ENCODE measurements at regions not wholly inside any gene's neighbourhood (a gene's known extent, or its start where the extent isn't known, plus 50 kb on each side); places are given as distances from the start of the nearest gene placed in this dataset.

DNA sequence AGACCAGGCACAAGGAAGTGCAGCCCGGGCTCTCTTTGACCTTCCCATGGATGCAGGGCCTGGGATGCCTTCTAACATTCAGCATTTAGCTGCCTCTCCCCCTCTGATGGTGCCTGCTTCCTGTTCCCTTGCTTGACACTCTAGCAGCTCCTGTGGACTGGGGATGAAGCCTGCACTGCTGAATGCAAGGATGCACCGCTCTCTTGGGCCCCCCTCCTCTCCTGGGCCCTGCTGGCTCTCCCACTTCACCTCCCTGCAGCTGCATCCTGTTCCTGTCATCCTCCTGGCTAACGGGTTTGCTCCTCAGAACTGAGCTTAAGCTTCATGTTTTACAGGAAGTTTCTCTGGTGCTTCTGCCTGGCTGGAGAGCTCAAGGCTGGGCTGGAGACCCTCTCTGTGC lies 254.1 kb downstream of the TSN start:
- TF ChIP-seq, protein P1, sequence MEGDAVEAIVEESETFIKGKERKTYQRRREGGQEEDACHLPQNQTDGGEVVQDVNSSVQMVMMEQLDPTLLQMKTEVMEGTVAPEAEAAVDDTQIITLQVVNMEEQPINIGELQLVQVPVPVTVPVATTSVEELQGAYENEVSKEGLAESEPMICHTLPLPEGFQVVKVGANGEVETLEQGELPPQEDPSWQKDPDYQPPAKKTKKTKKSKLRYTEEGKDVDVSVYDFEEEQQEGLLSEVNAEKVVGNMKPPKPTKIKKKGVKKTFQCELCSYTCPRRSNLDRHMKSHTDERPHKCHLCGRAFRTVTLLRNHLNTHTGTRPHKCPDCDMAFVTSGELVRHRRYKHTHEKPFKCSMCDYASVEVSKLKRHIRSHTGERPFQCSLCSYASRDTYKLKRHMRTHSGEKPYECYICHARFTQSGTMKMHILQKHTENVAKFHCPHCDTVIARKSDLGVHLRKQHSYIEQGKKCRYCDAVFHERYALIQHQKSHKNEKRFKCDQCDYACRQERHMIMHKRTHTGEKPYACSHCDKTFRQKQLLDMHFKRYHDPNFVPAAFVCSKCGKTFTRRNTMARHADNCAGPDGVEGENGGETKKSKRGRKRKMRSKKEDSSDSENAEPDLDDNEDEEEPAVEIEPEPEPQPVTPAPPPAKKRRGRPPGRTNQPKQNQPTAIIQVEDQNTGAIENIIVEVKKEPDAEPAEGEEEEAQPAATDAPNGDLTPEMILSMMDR (IDR thresholded peaks at IDR 0.05; ENCODE audit: unreplicated experiment), result no peak
- Mint-ChIP-seq H3K36me3 (ENCODE audit: insufficient read depth, unreplicated experiment) (no peaks in the 10 kb centered on the region), H3K4me3 (ENCODE audit: unreplicated experiment) (no peak overlapping the region), H3K27ac (ENCODE audit: low read depth, unreplicated experiment) (no peak overlapping the region), H3K27me3 (ENCODE audit: insufficient read depth, unreplicated experiment) (peaks cover 11% of the 10 kb centered on the region), H3K4me1 (ENCODE audit: insufficient read depth, unreplicated experiment) (no peaks in the 10 kb centered on the region), H3K9me3 (ENCODE audit: unreplicated experiment) (no peaks in the 10 kb centered on the region)
- DNase-seq (ENCODE audit: unreplicated experiment), result no peak
- ChIA-PET CTCF (interaction anchor here (1.0 kb wide), 1 partner anchor 17 kb away, joined by 3 read pairs; no protein-coding TSS in a partner anchor), POLR2A (no interaction called here)
- no TSS peak for BruUV-seq (replicated peaks)
- intact Hi-C loops (cut with micrococcal nuclease), result no loop called here

DNA sequence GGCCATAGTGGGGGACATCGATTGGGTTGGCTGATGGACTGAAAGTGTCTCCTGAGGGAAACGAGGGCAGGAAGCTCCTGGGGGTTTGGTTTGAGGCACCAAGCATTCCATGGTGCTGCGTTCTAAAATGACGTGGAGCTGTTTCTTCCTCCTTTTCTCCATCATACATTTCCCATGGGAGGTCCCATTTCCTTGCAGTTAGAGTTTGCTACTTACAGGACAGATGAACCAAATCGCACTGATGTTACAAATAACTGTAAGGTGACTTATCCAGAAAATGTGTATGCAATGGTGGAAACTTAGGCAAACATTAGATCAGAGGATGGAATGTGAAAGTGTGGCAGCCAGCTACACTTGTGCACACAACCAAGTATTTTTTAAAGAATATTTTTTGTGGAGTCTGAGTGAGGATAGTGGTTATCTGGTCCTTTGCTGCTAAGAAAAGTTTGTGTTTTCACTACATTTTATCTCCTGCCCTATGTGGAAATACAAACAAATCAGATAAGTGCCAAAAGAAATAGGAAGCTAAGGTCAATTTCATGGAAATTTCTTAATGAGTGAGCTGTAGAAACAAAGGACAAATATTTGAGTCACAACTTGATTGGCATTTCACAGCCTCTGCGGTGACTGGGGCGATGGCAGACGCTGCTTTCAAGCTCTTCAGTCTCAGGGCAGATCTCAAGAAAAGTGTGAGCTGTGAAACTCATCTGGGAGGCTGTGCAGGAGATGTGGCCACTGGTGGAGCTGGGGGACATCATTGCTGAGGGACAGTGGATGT lies 256.2 kb downstream of the TSN start:
- no TSS peak for BruUV-seq (replicated peaks)
- H3K27me3 Mint-ChIP-seq (ENCODE audit: insufficient read depth, unreplicated experiment), result peaks cover 11% of the 10 kb centered on the region
- intact Hi-C loops (cut with micrococcal nuclease), result no loop called here
- ChIA-PET CTCF (interaction anchor here (1.1 kb wide), 1 partner anchor 200 kb away, joined by 3 read pairs; no protein-coding TSS in a partner anchor), POLR2A (no interaction called here)
- H3K4me3 Mint-ChIP-seq (ENCODE audit: unreplicated experiment), result no peak overlapping the region
- H3K27ac Mint-ChIP-seq (ENCODE audit: low read depth, unreplicated experiment), result no peak overlapping the region
- TF ChIP-seq, protein P1 (IDR thresholded peaks at IDR 0.05; ENCODE audit: unreplicated experiment), result no peak
- H3K9me3 Mint-ChIP-seq (ENCODE audit: unreplicated experiment), result no peaks in the 10 kb centered on the region
- H3K36me3 Mint-ChIP-seq (ENCODE audit: insufficient read depth, unreplicated experiment), result no peaks in the 10 kb centered on the region
- DNase-seq (ENCODE audit: unreplicated experiment), result no peak
- H3K4me1 Mint-ChIP-seq (ENCODE audit: insufficient read depth, unreplicated experiment), result no peaks in the 10 kb centered on the region

DNA sequence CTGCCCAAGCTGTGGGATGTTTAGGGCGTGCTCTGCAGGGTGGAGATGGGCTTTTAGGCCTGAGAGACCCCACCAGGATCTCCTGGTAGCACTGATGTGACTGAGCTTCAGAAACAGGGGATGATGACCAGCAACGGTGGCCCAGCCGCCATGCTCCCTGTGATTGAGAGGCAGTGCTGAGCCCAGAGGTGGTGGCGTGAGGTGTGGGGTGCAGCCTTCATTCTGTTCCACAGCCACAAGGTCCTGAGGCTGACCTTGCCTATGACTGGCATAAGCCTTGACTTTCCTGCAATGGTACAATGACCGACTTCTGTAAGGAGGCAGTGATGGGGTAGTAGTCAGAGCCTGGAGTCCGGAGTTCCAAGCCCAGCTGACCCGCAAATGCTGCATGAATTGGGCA lies 263.3 kb downstream of the TSN start:
- POLR2A ChIA-PET, result interaction anchor here (0.6 kb wide), 1 partner anchor 42 kb away, joined by 3 read pairs; no protein-coding TSS in a partner anchor
- Mint-ChIP-seq H3K4me3 (ENCODE audit: unreplicated experiment) (no peak overlapping the region), H3K27me3 (ENCODE audit: insufficient read depth, unreplicated experiment) (no peaks in the 10 kb centered on the region), H3K36me3 (ENCODE audit: insufficient read depth, unreplicated experiment) (no peaks in the 10 kb centered on the region), H3K4me1 (ENCODE audit: insufficient read depth, unreplicated experiment) (peaks cover 8% of the 10 kb centered on the region), H3K27ac (ENCODE audit: low read depth, unreplicated experiment) (no peak overlapping the region), H3K9me3 (ENCODE audit: unreplicated experiment) (no peaks in the 10 kb centered on the region)
- CTCF ChIA-PET, result interaction anchor here (0.7 kb wide), 1 partner anchor 208 kb away, joined by 4 read pairs; no protein-coding TSS in a partner anchor
- no peak for DNase-seq (ENCODE audit: unreplicated experiment)
- intact Hi-C loops (cut with micrococcal nuclease), result no loop called here
- TF ChIP-seq, protein P1 (IDR thresholded peaks at IDR 0.05; ENCODE audit: unreplicated experiment), result no peak
- BruUV-seq (replicated peaks), result no TSS peak

DNA sequence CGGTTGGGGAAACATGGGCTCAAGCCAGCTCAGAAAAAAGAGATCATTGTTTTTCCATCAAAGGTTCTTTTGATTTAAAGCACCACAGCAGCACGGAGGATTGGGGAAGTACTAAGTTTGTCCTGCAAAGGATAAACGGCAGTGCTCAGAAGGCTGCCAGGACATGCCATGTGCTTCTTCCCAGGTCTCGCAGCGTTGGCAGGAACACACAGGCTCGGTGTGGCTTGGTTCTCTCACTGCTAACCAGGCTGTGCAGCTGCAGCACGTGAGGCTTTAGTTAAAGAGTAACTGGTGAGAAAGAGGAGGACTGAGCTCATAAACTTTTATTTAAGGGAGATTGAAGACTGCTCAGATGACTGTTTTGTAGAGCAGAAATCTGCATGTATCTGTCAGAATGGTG lies 264.3 kb downstream of the TSN start:
- intact Hi-C loops (cut with micrococcal nuclease), result no loop called here
- BruUV-seq (replicated peaks), result no TSS peak
- ChIA-PET CTCF (interaction anchor here (0.8 kb wide), 1 partner anchor 48 kb away, joined by 3 read pairs; no protein-coding TSS in a partner anchor), POLR2A (no interaction called here)
- H3K4me1 Mint-ChIP-seq (ENCODE audit: insufficient read depth, unreplicated experiment), result peaks cover 8% of the 10 kb centered on the region
- H3K36me3 Mint-ChIP-seq (ENCODE audit: insufficient read depth, unreplicated experiment), result no peaks in the 10 kb centered on the region
- no peak overlapping the region for H3K27ac Mint-ChIP-seq (ENCODE audit: low read depth, unreplicated experiment)
- no peaks in the 10 kb centered on the region for H3K27me3 Mint-ChIP-seq (ENCODE audit: insufficient read depth, unreplicated experiment)
- no peak overlapping the region for H3K4me3 Mint-ChIP-seq (ENCODE audit: unreplicated experiment)
- H3K9me3 Mint-ChIP-seq (ENCODE audit: unreplicated experiment), result no peaks in the 10 kb centered on the region
- no peak for DNase-seq (ENCODE audit: unreplicated experiment)
- TF ChIP-seq, protein P1 (IDR thresholded peaks at IDR 0.05; ENCODE audit: unreplicated experiment), result no peak
